ENCODE measurements at regions not wholly inside any gene's neighbourhood (a gene's known extent, or its start where the extent isn't known, plus 50 kb on each side); places are given as distances from the start of the nearest gene placed in this dataset.

- DNase-seq (ENCODE audit: low read depth, low spot score): no peak
- Histone ChIP-seq H2AFZ (ENCODE audit: control insufficient read depth, low read length) (no peak overlapping the region), H3K4me3 (ENCODE audit: control insufficient read depth in 2 of 3, extremely low read depth in 1 of 3, insufficient read depth in 2 of 3, low read depth in 1 of 3, low read length in 3 of 3) (no peak overlapping the region), H3K9ac (ENCODE audit: control insufficient read depth, extremely low read depth, insufficient read depth, low read length) (no peak overlapping the region), H3K4me2 (ENCODE audit: control insufficient read depth, extremely low read depth, insufficient read depth, low read depth, low read length) (no peak overlapping the region), H3K9me3 (ENCODE audit: control insufficient read depth, low read depth, low read length) (no peaks in the 10 kb centered on the region), H3K27me3 (ENCODE audit: control insufficient read depth, extremely low read depth, insufficient read depth, low read length) (no peaks in the 10 kb centered on the region), H4K20me1 (ENCODE audit: control insufficient read depth, extremely low read depth, insufficient read depth, low read length) (no peaks in the 10 kb centered on the region), H3K4me1 (ENCODE audit: control insufficient read depth, extremely low read depth, insufficient read depth, low read length) (no peaks in the 10 kb centered on the region), H3K79me2 (ENCODE audit: control insufficient read depth, insufficient read depth, low read length) (no peaks in the 10 kb centered on the region), H3K36me3 (ENCODE audit: control insufficient read depth in 2 of 2, extremely low read depth in 1 of 2, insufficient read depth in 2 of 2, low read length in 2 of 2) (no peaks in the 10 kb centered on the region), H3K9me1 (ENCODE audit: control insufficient read depth, extremely low read depth, insufficient read depth, low read length) (no peaks in the 10 kb centered on the region), H3K27ac (ENCODE audit: control insufficient read depth, insufficient read depth, low read length) (no peak overlapping the region)
- dilution Hi-C loops (cut with MboI; ENCODE audit: extremely low pct_ligation_motif_present, low sequenced_read_pairs): no loop called here
- TF ChIP-seq CTCF (optimal IDR thresholded peaks at IDR 0.05 in 1 of 3, IDR thresholded peaks at IDR 0.05 in 1 of 3, conservative IDR thresholded peaks at IDR 0.05 in 1 of 3; ENCODE audit: extremely low read depth in 1 of 3, insufficient read depth in 2 of 3, low read length in 3 of 3) (peak in 1 of 3 experiments; percentile 27), EZH2 (IDR thresholded peaks at IDR 0.05; ENCODE audit: low read length) (no peak)
- FAIRE-seq: no peak
Observed at GRCh38 chr3:160163229-160163878, 61.9 kb upstream of the C3orf80 start.

GRCh38 chr3:160168246-160168645 is 57.0 kb upstream of the C3orf80 start:
- dilution Hi-C loops (cut with MboI; ENCODE audit: extremely low pct_ligation_motif_present, low sequenced_read_pairs): no loop called here
- H3K4me1 ChIP-seq (ENCODE audit: control insufficient read depth, extremely low read depth, insufficient read depth, low read length): no peaks in the 10 kb centered on the region
- no peaks in the 10 kb centered on the region for H3K27me3 ChIP-seq (ENCODE audit: control insufficient read depth, extremely low read depth, insufficient read depth, low read length)
- no peak overlapping the region for H3K27ac ChIP-seq (ENCODE audit: control insufficient read depth, insufficient read depth, low read length)
- H3K36me3 ChIP-seq (ENCODE audit: control insufficient read depth in 2 of 2, extremely low read depth in 1 of 2, insufficient read depth in 2 of 2, low read length in 2 of 2): no peaks in the 10 kb centered on the region
- H3K9me1 ChIP-seq (ENCODE audit: control insufficient read depth, extremely low read depth, insufficient read depth, low read length): no peaks in the 10 kb centered on the region
- no peak overlapping the region for H3K9ac ChIP-seq (ENCODE audit: control insufficient read depth, extremely low read depth, insufficient read depth, low read length)
- no peaks in the 10 kb centered on the region for H3K9me3 ChIP-seq (ENCODE audit: control insufficient read depth, low read depth, low read length)
- H3K4me2 ChIP-seq (ENCODE audit: control insufficient read depth, extremely low read depth, insufficient read depth, low read depth, low read length): no peak overlapping the region
- H4K20me1 ChIP-seq (ENCODE audit: control insufficient read depth, extremely low read depth, insufficient read depth, low read length): no peaks in the 10 kb centered on the region
- no peak overlapping the region for H3K4me3 ChIP-seq (ENCODE audit: control insufficient read depth in 2 of 3, extremely low read depth in 1 of 3, insufficient read depth in 2 of 3, low read depth in 1 of 3, low read length in 3 of 3)
- H2AFZ ChIP-seq (ENCODE audit: control insufficient read depth, low read length): no peak overlapping the region
- no peak for DNase-seq (ENCODE audit: low read depth, low spot score)
- no peak for TF ChIP-seq CTCF (optimal IDR thresholded peaks at IDR 0.05 in 1 of 3, IDR thresholded peaks at IDR 0.05 in 1 of 3, conservative IDR thresholded peaks at IDR 0.05 in 1 of 3; ENCODE audit: extremely low read depth in 1 of 3, insufficient read depth in 2 of 3, low read length in 3 of 3)
- TF ChIP-seq EZH2 (IDR thresholded peaks at IDR 0.05; ENCODE audit: low read length): no peak
- no peak for FAIRE-seq
- no peaks in the 10 kb centered on the region for H3K79me2 ChIP-seq (ENCODE audit: control insufficient read depth, insufficient read depth, low read length)
